ENCODE measurements at regions not wholly inside any gene's neighbourhood (a gene's known extent, or its start where the extent isn't known, plus 50 kb on each side); places are given as distances from the start of the nearest gene placed in this dataset.
"Not testable (repeated sequence)": the region's sequence is repeated elsewhere in the genome, so short reads cannot be mapped to it uniquely, and the experiment has no call there.

- not testable (repeated sequence) for DNase-seq (ENCODE audit: low read depth in 1 of 2, low spot score in 1 of 2); H3K27ac ChIP-seq (replicated peaks); H3K27me3 ChIP-seq (ENCODE audit: insufficient read depth, poor library complexity, severe bottlenecking); H3K4me3 ChIP-seq (replicated peaks; ENCODE audit: insufficient read depth, low read length)
These were observed 99.2 kb downstream of the ZNF100 start for GRCh38 chr19:21668072-21668773.

GRCh38 chr19:21655540-21656126 lies 111.7 kb downstream of the ZNF100 start:
- Histone ChIP-seq H3K27ac (replicated peaks) (no peak overlapping the region), H3K27me3 (ENCODE audit: insufficient read depth, poor library complexity, severe bottlenecking) (no peaks in the 10 kb centered on the region), H3K4me3 (replicated peaks; ENCODE audit: insufficient read depth, low read length) (no peak overlapping the region)
- TF ChIP-seq SPI1 (IDR thresholded peaks at IDR 0.05; ENCODE audit: borderline replicate concordance, low read depth), result no peak
- no peak for TF ChIP-seq POLR2AphosphoS5 (IDR thresholded peaks at IDR 0.05; ENCODE audit: low read depth)
- no peak for TF ChIP-seq CTCF (IDR thresholded peaks at IDR 0.05; ENCODE audit: insufficient read depth, low read length)
- TF ChIP-seq GABPA (IDR thresholded peaks at IDR 0.05; ENCODE audit: low read depth), result no peak
- TF ChIP-seq REST (IDR thresholded peaks at IDR 0.05; ENCODE audit: insufficient replicate concordance, low read depth), result no peak
- DNase-seq (ENCODE audit: low read depth in 1 of 2, low spot score in 1 of 2), result no peak

DNA sequence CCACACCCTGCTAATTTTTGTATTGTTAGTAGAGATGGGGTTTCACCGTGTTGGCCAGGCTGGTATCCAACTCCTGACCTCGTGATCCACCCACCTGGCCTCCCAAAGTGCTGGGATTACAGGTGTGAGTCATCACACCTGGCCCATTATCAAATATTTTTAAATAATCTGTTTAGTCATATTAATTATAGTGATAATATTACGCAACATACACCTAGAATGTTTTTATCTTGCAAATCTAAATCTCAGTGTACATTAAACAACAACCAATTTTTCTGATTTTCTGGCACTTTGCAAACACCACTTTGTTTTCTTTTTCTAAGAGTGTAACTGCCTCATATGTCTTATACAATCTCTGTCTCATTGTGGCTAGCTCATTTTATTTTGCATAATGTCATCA lies 115.9 kb downstream of the ZNF100 start:
- H3K4me3 ChIP-seq (replicated peaks; ENCODE audit: insufficient read depth, low read length); H3K27me3 ChIP-seq (ENCODE audit: insufficient read depth, poor library complexity, severe bottlenecking); H3K27ac ChIP-seq (replicated peaks); DNase-seq (ENCODE audit: low read depth in 1 of 2, low spot score in 1 of 2): not testable (repeated sequence)

GRCh38 chr19:21638776-21639175 lies 128.6 kb downstream of the ZNF100 start:
- no peak overlapping the region for H3K27ac ChIP-seq (replicated peaks)
- no peak overlapping the region for H3K4me3 ChIP-seq (replicated peaks; ENCODE audit: insufficient read depth, low read length)
- TF ChIP-seq CTCF (IDR thresholded peaks at IDR 0.05; ENCODE audit: insufficient read depth, low read length) (no peak), REST (IDR thresholded peaks at IDR 0.05; ENCODE audit: insufficient replicate concordance, low read depth) (no peak), SPI1 (IDR thresholded peaks at IDR 0.05; ENCODE audit: borderline replicate concordance, low read depth) (no peak), POLR2AphosphoS5 (IDR thresholded peaks at IDR 0.05; ENCODE audit: low read depth) (no peak), GABPA (IDR thresholded peaks at IDR 0.05; ENCODE audit: low read depth) (no peak)
- no peak for DNase-seq (ENCODE audit: low read depth in 1 of 2, low spot score in 1 of 2)
- no peaks in the 10 kb centered on the region for H3K27me3 ChIP-seq (ENCODE audit: insufficient read depth, poor library complexity, severe bottlenecking)

Measured in HL-60 (cell line).